HG03103 (cell line): ENCODE measurements at regions not wholly inside any gene's neighbourhood (a gene's known extent, or its start where the extent isn't known, plus 50 kb on each side); places are given as distances from the start of the nearest gene placed in this dataset.
"Not testable (repeated sequence)": the region's sequence is repeated elsewhere in the genome, so short reads cannot be mapped to it uniquely, and the experiment has no call there.

Source experiments
- ATAC-seq: cut with Tn5 transposase; IDR thresholded peaks from one replicate; pipeline ENCODE4 v1.9.1; 2021; ENCODE audit warnings: low read depth; ENCODE audit not compliant: unreplicated experiment

DNA sequence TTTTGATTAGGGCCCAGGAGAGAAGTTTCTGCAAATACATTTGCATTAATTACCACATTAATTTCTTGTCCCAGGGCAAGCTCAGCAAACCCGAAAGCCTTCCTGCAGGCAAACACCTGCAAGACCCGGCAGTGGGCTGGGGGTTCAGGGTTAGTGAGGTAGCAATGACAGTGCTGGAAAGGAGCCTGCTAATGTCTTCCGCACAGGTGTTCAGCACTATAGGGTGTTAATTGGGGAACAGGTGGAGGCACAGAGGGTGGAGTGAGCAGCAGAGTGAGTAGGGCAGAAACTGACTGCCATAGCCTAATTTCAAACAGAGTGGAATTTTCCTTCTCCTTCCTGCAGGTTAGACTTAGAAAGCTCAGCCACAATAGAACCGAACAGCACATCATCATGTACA, 50.9 kb upstream of the UBASH3B start:
- no peak for ATAC-seq

DNA sequence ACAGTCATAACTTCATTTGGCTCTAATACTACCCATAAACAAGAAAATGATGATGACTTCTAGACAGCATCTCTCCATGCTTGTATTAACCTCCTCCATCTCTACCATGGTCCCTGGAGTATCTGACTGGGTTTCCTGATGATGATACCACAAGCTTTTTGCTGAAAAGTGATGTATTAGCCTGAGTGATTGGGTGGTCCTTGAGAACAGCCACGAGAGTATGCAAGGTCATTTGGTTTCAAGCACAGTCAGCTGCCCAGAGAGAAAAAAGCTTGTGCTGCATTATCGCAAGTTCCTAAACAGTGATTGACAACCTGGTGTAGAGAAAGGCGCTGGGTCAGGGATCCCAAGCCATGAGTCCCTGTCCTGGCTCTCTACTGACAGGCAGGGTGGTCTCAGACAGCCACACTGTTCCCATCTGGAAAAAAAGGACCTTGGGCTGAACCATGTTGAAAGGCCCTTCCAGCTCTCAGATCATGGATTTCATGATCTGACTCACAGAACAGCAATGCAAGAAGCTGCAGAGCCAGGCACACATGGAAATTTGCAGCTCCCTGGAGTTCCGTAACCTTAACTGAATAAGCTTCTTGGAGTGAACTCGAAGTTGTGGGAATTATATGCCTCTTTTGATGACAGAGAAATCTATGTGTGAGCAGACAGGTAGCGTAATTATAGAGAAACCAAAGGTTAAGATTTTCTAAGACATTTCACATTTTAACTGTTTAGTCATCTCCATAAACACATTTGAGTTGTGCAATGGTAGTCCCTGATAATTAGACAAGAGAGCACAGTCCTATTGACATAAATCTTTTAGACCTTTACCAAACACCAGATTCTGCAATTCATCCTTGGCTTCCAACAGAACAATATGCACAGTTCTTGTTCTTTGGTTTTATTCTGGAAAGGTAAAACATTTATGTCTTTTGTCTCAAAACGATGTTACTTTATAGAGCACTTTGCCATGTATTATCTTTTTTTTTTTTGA, 54.1 kb upstream of the UBASH3B start:
- no peak for ATAC-seq

DNA sequence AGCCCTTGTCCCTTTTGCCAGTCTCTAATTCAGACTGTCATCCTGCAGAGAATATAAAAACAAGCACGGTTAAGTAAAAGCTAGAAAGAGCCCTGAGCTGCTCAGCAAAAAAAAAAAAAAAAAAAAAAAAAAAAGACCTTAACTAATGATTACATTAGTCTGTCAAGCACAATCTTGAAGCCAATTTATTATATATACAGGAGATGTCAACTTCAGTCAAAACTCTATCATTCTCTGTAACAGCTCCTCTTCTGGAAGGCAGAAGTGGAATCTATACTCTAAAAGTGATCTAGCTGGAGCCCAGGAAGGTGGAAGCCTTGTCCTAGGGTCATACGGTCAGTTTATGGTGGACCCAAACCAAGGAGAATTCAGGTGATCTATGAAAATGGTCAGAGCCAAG, 55.2 kb upstream of the UBASH3B start:
- ATAC-seq: no peak

DNA sequence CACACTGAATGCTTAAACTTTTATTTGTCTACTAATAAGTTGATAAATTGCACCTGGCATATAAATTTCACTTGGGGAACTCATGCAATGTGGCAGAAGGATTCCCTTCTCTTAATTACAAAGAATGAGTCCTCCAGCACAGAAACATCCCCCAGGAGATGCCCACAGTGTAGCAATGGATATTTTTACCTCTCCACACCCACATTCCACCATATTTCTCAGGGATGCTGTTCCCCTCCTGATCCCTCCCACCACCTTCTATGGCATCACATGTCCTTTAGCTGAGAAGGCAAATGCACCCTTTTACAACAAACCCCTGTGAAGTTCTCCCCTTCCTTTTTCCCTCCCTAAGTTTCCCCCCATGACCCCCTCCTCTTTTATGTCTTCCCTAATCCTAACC, 56.1 kb upstream of the UBASH3B start:
- ATAC-seq: no peak

DNA sequence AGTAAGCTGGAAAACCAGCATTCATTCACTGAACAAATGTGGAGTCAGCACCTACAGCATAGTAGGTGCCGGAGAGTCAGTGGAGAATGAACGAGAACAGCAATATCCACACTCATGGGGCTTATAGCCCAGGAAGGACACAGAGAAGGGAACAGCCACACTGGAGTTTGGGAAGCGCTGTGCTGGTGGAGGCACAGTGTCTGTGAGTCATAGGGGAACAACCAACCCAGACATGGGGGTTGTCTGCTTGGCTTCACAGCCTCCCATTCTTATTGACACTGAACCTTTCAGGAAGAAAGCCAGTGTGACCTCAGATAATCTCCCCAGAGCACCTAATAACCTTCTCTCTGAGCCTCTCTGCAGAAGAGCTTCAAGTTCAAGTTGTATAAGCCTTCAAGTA, 56.6 kb upstream of the UBASH3B start:
- ATAC-seq: no peak

DNA sequence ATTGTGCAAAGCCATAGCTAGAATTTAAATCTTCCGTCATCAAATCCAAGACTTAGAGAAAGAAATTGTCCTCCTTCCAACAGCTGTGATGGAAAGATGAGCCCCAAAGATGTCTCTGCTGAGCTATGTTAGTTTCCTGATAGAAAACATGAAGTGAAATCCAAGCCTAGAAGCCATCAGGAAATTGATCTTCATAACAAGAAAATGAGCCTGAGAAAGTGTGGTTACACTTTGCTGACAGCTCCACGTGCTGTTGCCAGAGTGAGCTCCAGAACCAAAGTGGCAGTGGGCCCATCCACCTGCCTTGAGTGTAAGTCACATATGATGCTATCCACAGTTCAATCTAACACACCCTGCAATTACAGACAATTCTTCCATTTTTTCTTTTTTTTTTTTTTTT, 58.0 kb upstream of the UBASH3B start:
- no peak for ATAC-seq

DNA sequence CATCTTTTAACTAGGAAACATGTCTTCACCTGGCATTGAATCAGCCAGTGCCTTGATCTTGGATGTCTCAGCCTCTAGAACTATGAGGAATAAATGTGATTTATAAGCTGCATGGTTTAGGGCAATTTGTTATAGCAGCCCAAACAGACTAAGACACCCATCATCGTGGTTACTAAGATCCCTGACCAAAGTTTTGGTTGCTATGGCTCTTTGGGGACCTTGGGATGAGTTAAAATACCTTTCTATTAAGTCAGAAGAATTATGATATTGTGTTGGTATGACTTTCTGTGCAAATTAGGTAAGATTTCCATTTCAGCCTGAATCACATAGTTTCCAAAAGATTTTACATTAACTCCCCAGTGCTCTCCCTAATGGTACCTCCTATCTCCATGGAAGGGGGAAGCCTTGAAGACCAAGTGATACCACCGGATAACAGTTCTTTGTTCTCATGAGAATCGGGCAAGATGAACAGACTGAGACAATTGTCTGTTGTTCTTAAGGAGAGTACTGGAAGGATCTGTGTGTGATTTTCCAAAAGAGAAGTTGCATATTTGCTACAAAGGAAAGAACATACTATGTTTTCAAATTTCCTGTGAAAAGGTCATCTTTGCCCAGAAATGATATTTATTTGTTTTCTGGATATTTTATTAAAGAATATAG, 60.4 kb upstream of the UBASH3B start:
- no peak for ATAC-seq

DNA sequence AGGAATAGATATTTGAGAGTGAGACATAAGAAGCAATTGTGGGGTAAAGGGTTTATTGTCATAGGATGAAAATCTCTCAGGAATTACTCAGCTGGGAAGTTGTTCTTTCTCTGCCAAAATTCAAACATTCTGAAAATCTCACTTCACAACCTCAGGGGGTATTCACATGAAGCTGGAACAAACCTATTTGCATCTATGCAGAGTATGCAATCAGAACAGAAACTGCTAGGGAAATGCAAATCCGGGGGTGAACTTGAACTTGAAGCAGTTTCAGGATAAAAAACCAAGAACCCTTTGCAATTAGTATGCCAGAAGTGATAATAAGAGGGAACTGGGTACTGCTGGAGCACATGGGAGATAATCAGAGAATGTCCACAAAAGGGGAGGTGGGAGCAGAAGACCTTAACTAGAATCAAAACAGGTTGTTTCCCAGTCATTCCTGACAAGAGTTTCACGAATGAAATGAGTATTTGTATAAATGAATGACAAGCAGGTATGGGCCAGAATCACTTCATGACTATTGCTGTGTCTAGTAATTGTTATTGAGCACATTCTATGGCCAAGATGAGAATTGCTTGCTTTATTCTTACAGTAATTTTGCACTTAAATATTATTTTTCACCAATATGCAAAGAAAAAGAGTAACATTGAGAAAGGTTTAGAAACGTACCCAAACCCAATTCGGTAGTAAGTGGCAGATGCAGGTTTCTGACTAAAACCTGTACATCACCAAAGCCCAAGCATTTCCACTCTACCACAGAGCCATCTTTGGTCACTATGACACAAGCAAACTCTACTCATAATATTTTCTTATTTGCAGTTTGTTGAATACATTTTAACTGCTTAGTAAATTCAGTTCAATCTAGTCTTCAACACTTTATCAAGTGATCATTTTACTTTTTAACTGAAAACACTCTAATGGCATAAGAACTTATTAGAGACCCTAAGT, 61.8 kb upstream of the UBASH3B start:
- ATAC-seq: no peak

DNA sequence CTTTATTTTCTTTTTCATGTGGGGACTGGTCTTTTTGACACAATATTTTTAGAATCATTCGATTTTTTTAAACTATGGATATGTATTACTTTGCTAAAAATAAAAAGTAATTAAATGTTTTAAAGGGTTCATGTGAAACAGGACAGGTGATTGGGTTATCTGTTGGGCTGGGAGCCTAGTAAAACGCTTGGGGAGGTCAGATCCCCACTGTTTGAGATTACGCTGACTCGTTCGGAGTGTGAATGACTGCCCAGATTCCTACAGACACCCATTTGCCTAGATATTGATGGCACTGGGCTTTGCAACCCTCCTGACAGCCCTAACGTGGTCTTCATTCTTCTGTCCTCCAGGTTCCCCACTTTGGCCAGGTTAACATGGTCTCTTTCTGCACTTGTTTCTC, 62.9 kb upstream of the UBASH3B start:
- no peak for ATAC-seq

DNA sequence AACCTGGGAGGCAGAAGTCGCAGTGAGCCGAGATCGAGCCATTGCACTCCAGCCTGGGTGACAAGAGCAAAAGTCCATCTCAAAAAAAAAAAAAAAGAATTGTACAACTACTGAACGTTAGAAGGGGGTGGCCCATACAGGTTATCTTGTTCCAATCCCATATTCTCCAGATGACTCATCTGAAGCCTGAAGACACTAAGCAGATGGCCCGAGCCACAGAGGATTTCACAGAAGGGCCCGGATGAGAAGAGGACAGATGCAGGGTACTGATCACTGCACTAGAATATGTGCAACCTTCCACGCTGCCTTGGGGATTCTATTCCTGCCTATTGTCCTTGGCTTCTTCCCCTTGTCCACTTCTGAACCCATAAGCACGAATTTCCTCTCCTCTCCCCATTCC, 70.9 kb upstream of the UBASH3B start:
- no peak for ATAC-seq

DNA sequence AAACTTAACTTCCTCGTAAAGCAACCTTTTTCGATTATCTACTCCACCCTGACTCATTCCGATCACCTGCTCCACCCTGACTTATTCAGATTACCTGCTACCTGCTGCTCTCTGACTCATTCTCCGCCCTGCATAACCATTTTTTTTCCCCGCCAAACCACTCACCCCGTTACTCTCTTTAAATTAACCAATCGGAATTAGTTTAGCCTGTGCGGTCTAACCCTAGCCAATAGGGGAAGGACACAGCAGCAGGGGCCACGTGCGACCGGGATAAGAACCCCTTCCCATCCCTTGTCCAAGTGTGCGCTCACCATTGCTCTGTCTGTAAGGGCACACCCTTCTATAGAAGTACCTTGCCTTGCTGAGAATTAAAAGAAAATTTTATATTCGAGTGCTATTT, 75.5 kb upstream of the UBASH3B start:
- not testable (repeated sequence) for ATAC-seq

DNA sequence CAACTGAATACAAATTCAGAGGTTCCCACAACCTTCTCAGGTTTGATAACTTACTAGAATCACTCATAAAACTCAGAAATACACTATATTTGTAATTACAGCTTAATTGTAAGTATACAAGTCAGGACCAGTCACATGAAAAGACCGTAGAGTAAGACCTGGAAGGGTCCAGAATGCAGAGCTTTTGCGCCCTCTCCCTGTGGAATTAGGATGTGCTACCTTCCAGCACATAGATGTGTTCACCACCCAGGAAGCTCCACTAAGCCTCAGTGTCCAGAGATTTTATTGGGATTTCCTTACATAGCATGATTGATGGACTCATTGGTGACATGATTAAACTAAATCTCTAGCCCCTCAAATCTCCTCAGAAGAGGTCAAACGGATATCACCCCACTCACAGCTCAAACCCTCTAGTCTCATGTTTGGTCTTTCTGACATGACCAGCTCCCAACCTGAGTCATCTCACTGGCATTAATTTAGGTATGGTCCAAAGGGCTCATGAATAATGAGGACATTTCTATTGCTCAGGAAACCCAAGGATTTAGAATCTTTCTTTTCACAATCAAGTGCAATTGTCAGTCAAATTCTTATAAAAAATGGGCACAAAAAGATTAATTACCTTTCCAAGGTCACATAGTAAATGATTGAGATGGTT, 77.2 kb upstream of the UBASH3B start:
- ATAC-seq: no peak

DNA sequence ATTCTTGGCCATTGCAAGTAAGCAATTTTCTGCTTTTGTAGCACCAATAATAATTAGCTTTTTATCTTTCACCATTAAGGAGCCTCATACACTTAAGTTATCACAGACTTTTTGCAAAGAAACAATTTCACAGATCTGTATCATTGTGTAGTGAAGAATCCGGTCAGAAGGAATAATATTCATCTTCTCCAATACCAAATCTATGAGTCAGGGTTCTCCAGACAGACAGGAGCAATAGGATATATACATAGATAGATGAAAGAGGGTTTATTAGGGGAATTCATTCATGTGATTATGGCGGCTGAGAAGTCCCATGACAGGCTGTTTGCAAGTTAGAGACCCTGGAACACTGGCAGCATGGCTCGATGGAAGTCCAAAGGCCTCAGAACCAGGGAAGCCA, 82.9 kb upstream of the UBASH3B start:
- ATAC-seq: no peak

DNA sequence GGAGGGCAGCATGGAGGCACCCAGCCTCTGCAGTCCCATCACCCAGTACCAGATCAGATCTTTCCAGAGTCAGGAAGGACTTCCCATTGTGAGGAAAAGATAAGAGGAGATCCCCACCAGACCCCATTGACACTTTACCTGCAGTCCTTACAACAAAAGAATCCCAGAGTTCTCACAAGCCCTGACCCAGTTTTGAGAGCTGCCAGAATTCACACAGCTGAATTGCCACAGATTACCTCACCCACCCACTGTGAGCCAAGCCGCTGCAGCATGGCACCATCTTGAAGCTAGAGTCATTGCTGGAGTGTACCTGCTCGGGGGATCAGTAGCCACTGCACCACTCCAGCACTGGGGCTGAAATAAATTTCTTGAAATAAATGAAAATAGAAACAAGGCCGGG, 91.8 kb upstream of the UBASH3B start:
- ATAC-seq: no peak

DNA sequence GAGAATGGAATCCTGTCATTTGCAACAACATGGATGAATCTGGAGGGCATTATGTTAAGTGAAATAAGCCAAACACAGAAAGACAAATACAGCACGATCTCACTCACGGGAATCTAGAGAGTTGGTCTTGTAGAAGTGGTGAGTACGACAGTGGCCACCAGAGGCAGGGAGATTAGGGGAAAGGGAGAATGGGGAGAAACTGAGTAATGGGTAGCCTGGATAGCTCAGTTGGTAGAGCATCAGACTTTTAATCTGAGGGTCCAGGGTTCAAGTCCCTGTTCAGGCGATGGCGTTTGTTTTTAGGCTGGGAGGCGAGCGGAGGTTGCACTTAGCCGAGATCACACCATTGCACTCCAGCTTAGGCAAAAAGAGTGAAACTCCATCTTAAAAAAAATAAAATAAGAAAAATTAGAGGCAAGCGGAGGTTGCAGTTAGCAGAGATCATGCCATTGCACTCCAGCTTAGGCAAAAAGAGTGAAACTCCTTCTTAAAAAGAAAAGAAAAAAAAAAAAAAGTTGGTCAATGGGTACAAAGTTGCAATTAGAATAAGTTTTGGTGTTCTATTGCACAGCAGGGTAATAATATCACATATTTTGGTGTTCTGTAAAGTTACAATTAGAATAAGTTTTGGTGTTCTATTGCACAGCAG, 95.7 kb upstream of the UBASH3B start:
- no peak for ATAC-seq

DNA sequence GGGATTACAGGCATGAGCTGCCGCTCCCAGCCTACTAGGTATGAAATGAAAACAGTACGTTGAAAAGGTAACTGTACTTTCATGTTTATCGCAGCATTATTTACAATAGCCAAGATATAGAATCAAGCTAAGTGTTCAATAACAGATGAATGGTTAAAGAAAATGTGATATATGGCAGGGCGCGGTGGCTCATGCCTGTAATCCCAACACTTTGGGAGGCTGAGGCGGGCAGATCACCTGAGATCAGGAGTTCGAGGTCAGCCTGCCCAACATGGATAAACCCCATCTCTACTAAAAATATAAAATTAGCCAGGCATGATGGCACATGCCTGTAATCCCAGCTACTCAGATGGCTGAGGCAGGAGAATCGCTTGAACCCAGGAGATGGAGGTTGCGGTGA, 96.3 kb upstream of the UBASH3B start:
- ATAC-seq: not testable (repeated sequence)

DNA sequence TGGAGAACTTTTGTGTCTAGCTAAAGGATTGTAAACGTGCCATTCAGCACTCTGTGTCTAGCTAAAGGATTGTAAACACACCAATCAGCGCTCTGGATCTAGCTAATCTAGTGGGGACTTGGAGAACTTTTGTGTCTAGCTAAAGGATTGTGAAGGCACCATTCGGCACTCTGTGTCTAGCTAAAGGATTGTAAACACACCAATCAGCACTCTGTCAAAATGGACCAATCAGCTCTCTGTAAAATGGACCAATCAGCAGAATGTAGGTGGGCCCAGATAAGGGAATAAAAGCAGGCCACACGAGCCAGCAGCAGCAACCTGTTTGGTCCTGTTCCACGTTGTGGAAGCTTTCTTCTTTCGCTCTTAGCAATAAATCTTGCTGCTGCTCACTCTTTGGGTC, 98.4 kb upstream of the UBASH3B start:
- ATAC-seq: not testable (repeated sequence)

DNA sequence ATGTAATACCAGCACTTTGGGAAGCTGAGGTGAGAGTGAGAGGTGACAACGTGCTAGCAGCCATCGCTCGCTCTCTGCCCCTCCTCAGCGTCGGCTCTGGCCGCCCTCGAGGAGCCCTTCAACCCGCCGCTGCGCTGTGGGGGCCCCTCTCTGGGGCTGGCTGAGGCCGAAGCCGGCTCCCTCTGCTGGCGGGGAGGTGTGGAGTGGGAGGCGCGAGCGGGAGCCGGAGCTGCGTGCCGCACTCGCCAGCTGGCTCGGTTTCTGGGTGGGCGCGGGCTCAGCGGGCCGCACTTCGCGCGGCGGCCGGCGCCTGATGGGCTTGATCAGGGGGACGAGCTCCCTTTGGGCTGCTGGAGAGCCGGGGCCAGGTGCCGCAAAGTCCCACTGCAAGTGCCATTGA, 98.9 kb upstream of the UBASH3B start:
- no peak for ATAC-seq

DNA sequence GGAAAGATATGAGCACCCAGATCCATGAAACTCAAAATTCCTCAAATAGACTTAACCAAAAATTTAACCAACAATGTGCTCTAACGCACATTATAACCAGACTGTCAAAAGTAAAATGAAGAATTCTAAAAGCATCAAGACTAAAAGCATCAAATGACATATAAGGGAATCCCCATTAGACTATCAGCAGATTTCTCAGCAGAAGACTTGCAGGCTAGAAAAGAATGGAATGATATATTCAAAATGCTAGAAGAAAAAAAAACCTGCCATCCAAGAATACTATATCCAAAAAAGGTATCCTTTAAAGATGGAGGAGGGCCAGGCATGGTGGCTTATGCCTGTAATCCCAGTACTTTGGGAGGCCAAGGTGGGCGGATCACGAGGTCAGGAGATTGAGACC, 117.5 kb upstream of the UBASH3B start:
- ATAC-seq: no peak

DNA sequence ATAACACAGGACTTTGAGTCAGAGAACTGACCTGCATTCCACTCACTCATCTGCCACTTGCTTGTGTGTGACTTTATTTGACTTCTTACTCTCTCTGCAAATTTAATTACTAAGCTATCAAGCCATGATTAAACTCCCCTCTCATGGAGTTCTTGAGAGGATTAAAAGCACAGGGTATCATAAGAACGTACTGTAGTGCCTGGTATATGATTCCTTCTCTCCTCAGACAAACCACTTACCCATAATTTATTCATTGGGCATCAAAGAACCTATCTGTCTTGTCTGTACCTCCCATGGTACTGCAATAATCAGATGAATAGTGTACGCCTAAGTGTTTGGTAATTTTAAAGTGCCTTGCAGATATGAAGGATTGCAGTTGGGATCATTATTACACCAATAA, 130.6 kb upstream of the UBASH3B start:
- no peak for ATAC-seq
